HG02973 (cell line): ENCODE measurements at regions not wholly inside any gene's neighbourhood (a gene's known extent, or its start where the extent isn't known, plus 50 kb on each side); places are given as distances from the start of the nearest gene placed in this dataset.
"Not testable (repeated sequence)": the region's sequence is repeated elsewhere in the genome, so short reads cannot be mapped to it uniquely, and the experiment has no call there.

Source experiments
- ATAC-seq: cut with Tn5 transposase; IDR thresholded peaks from one replicate; pipeline ENCODE4 v1.9.1; 2021; ENCODE audit warnings: moderate library complexity; ENCODE audit not compliant: unreplicated experiment

- no peak for ATAC-seq
Observed at GRCh38 chr18:9009703-9010488, 92.6 kb upstream of the NDUFV2 start.

- ATAC-seq: no peak
Observed at GRCh38 chr18:9011431-9011830, 91.1 kb upstream of the NDUFV2 start.

GRCh38 chr18:9013926-9014373 lies 88.5 kb upstream of the NDUFV2 start:
- no peak for ATAC-seq

- no peak for ATAC-seq
Observed at GRCh38 chr18:9015689-9016088, 86.8 kb upstream of the NDUFV2 start.

GRCh38 chr18:9016633-9017166 lies 85.8 kb upstream of the NDUFV2 start:
- ATAC-seq: no peak

- peak; percentile 81 for ATAC-seq
Observed at GRCh38 chr18:9017167-9017904, 85.2 kb upstream of the NDUFV2 start.

- ATAC-seq: no peak
Observed at GRCh38 chr18:9017905-9018227, 84.6 kb upstream of the NDUFV2 start.

GRCh38 chr18:9019135-9019534 lies 83.4 kb upstream of the NDUFV2 start:
- no peak for ATAC-seq

GRCh38 chr18:9020221-9020620 lies 82.3 kb upstream of the NDUFV2 start:
- ATAC-seq: no peak

GRCh38 chr18:9021458-9021857 lies 81.0 kb upstream of the NDUFV2 start:
- ATAC-seq: no peak

GRCh38 chr18:9022397-9023155 lies 79.9 kb upstream of the NDUFV2 start:
- no peak for ATAC-seq

GRCh38 chr18:9024031-9024646 lies 78.4 kb upstream of the NDUFV2 start:
- not testable (repeated sequence) for ATAC-seq

- ATAC-seq: no peak
Observed at GRCh38 chr18:9025091-9025838, 77.2 kb upstream of the NDUFV2 start.

GRCh38 chr18:9029131-9029530 lies 73.4 kb upstream of the NDUFV2 start:
- no peak for ATAC-seq

- ATAC-seq: no peak
Observed at GRCh38 chr18:9032519-9032918, 70.0 kb upstream of the NDUFV2 start.

- ATAC-seq: no peak
Observed at GRCh38 chr18:9038277-9038871, 64.1 kb upstream of the NDUFV2 start.

GRCh38 chr18:9039441-9040071 lies 62.9 kb upstream of the NDUFV2 start:
- no peak for ATAC-seq

GRCh38 chr18:9042766-9043481 lies 59.6 kb upstream of the NDUFV2 start:
- no peak for ATAC-seq

- ATAC-seq: no peak
Observed at GRCh38 chr18:9043581-9043980, 58.9 kb upstream of the NDUFV2 start.
